Smooth muscle cell (in vitro differentiated cells): ENCODE measurements at regions not wholly inside any gene's neighbourhood (a gene's known extent, or its start where the extent isn't known, plus 50 kb on each side); places are given as distances from the start of the nearest gene placed in this dataset.

Experiments
- DNase-seq: peaks from one replicate; lab custom pipeline; 2025; ENCODE audit not compliant: unreplicated experiment; lab: John Stamatoyannopoulos, UW
- H2AFZ ChIP-seq: fragments of 200-600 bp; sonication (generic); 2 replicates; pipeline ENCODE4 v1.6.0; 2016; ENCODE audit warnings: antibody characterized with exemption, low read depth, mild to moderate bottlenecking
- H3F3A ChIP-seq: fragments of 200-600 bp; sonication (generic); 2 replicates; pipeline ENCODE4 v1.6.0; 2017; ENCODE audit warnings: antibody characterized with exemption, low read depth
- H3K27ac ChIP-seq: fragments of 200-600 bp; sonication (generic); 2 replicates; pipeline ENCODE4 v1.5.1; 2016; ENCODE audit warnings: low read depth, mild to moderate bottlenecking
- H3K27me3 ChIP-seq: fragments of 200-600 bp; sonication (generic); 2 replicates; pipeline ENCODE4 v1.6.1; 2016; ENCODE audit warnings: low read depth, mild to moderate bottlenecking
- H3K36me3 ChIP-seq: fragments of 200-600 bp; sonication (generic); 2 replicates; pipeline ENCODE4 v1.5.1; 2016; ENCODE audit warnings: low read depth
- H3K4me1 ChIP-seq: fragments of 200-600 bp; sonication (generic); 2 replicates; pipeline ENCODE4 v1.5.1; 2016; ENCODE audit warnings: low read depth
- H3K4me2 ChIP-seq: fragments of 200-600 bp; sonication (generic); 2 replicates; pipeline ENCODE4 v1.6.0; 2016; ENCODE audit warnings: mild to moderate bottlenecking
- H3K4me3 ChIP-seq: fragments of 200-600 bp; sonication (generic); 2 replicates; pipeline ENCODE4 v1.5.1; 2016; ENCODE audit warnings: mild to moderate bottlenecking
- H3K79me2 ChIP-seq: fragments of 200-600 bp; sonication (generic); 2 replicates; pipeline ENCODE4 v1.6.0; 2016; ENCODE audit warnings: low read depth, mild to moderate bottlenecking
- H3K9ac ChIP-seq: fragments of 200-600 bp; sonication (generic); 2 replicates; pipeline ENCODE4 v1.6.0; 2016; ENCODE audit warnings: low read depth
- H3K9me3 ChIP-seq: fragments of 200-600 bp; sonication (generic); replicated peaks from 2 replicates; pipeline ENCODE4 v1.5.1; 2016; ENCODE audit warnings: low read depth
- H4K20me1 ChIP-seq: fragments of 200-600 bp; sonication (generic); 2 replicates; pipeline ENCODE4 v1.6.0; 2016; ENCODE audit warnings: low read depth
- CTCF ChIP-seq: fragments of 200-600 bp; sonication (generic); IDR thresholded peaks from 2 replicates; pipeline ENCODE4 v1.5.1; 2017; ENCODE audit warnings: borderline replicate concordance, mild to moderate bottlenecking, antibody characterized with exemption; ENCODE audit not compliant: insufficient read depth, poor library complexity, severe bottlenecking
- WGBS: methylation state at CpG from one replicate; pipeline ENCODE4 v1.1.7; 2016; ENCODE audit warnings: low lambda C conversion rate; 5-methylcytosine and 5-hydroxymethylcytosine counted together

GRCh38 chr14:47959740-47960139, 284.3 kb upstream of the MDGA2 start:
- Histone ChIP-seq H2AFZ (peak overlapping the region; percentile 19), H3K27me3 (no peaks in the 10 kb centered on the region), H3K4me1 (peaks cover 5% of the 10 kb centered on the region), H3K27ac (no peak overlapping the region), H3K4me3 (no peak overlapping the region), H3K9me3 (no peaks in the 10 kb centered on the region), H3F3A (no peaks in the 10 kb centered on the region), H3K4me2 (peak overlapping the region; percentile 62), H4K20me1 (no peaks in the 10 kb centered on the region), H3K9ac (no peak overlapping the region), H3K36me3 (no peaks in the 10 kb centered on the region), H3K79me2 (no peaks in the 10 kb centered on the region)
- no peak for TF ChIP-seq CTCF
- 23% methylated on average over 2 of the region's 2 CpGs for WGBS
- no peak for DNase-seq

DNA sequence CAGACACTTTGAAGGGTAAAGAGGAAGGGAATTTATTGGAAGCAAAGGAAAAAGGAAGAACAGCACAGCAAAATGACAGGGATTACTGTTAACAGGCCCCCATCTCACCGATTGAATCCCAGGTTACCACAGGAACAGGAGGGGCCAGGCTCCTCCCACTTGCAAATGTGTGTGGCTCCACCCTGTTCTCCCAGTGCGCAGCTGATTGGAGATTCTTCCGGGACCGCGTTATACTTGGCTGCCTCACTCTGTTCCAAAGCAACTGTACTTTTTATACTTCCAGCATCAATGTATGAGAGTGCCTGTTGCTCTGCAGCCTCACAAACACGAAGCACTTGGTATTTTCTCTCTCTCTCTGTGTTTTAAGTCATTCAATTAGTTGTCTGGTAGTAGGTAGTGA, 273.6 kb upstream of the MDGA2 start:
- WGBS = 70% methylated on average over 6 of the region's 6 CpGs
- no peak for TF ChIP-seq CTCF
- no peak for DNase-seq

DNA sequence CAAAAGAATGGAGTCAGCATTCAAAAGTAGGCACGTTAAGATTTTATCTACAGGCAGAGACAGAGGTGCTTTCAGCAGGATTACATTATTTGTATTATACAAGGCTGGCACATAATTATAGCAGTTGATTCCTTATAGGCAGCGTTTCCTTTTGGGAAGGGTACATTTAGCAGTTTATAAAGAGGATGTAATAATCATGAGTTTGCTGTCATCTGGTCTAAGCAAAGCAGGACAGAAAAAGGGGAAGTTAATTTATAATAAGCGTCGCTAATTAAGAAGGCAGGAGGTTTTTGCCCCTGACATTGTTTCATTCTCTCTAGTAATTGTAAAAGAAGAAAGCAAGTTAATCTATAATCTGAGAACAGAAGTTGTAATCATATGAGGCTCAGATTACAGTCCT, 259.9 kb upstream of the MDGA2 start:
- Histone ChIP-seq H3K27me3 (no peaks in the 10 kb centered on the region), H3F3A (no peaks in the 10 kb centered on the region), H3K36me3 (no peaks in the 10 kb centered on the region), H4K20me1 (no peaks in the 10 kb centered on the region), H3K9me3 (no peaks in the 10 kb centered on the region), H3K4me2 (no peak overlapping the region), H3K9ac (no peak overlapping the region), H3K4me1 (no peaks in the 10 kb centered on the region), H2AFZ (no peak overlapping the region), H3K4me3 (no peak overlapping the region), H3K27ac (no peak overlapping the region), H3K79me2 (no peaks in the 10 kb centered on the region)
- no peak for TF ChIP-seq CTCF
- WGBS = 92% methylated on average over 4 of the region's 4 CpGs
- DNase-seq = no peak

More for the DNA sequence above, 273.6 kb upstream of the MDGA2 start:
- H3K79me2 ChIP-seq = no peaks in the 10 kb centered on the region
- H3K4me1 ChIP-seq = no peaks in the 10 kb centered on the region
- no peaks in the 10 kb centered on the region for H3F3A ChIP-seq
- H3K9me3 ChIP-seq = no peaks in the 10 kb centered on the region
- H4K20me1 ChIP-seq = no peaks in the 10 kb centered on the region
- H2AFZ ChIP-seq = peak overlapping the region; percentile 3
- H3K27me3 ChIP-seq = no peaks in the 10 kb centered on the region
- no peak overlapping the region for H3K4me2 ChIP-seq
- no peak overlapping the region for H3K9ac ChIP-seq
- no peak overlapping the region for H3K27ac ChIP-seq
- no peaks in the 10 kb centered on the region for H3K36me3 ChIP-seq
- H3K4me3 ChIP-seq = no peak overlapping the region

GRCh38 chr14:47929334-47929733, 253.9 kb upstream of the MDGA2 start:
- Histone ChIP-seq H3K4me2 (no peak overlapping the region), H3K36me3 (no peaks in the 10 kb centered on the region), H3K4me1 (no peaks in the 10 kb centered on the region), H3K27me3 (no peaks in the 10 kb centered on the region), H3F3A (no peaks in the 10 kb centered on the region), H4K20me1 (no peaks in the 10 kb centered on the region), H3K9ac (no peak overlapping the region), H2AFZ (no peak overlapping the region), H3K9me3 (no peaks in the 10 kb centered on the region), H3K4me3 (no peak overlapping the region), H3K79me2 (no peaks in the 10 kb centered on the region), H3K27ac (no peak overlapping the region)
- DNase-seq = no peak
- TF ChIP-seq CTCF = no peak
